SK-N-SH (cell line): ENCODE measurements at regions not wholly inside any gene's neighbourhood (a gene's known extent, or its start where the extent isn't known, plus 50 kb on each side); places are given as distances from the start of the nearest gene placed in this dataset.
"Not testable (repeated sequence)": the region's sequence is repeated elsewhere in the genome, so short reads cannot be mapped to it uniquely, and the experiment has no call there.

Source experiments
- CTCF ChIA-PET: fragments of 300-600, 350-600 bp; formaldehyde crosslinking; extraction: SDS; loops from one replicate; lab custom pipeline; 2021; lab: Yijun Ruan, JAX
- POLR2A ChIA-PET: fragments of 350-600 bp; sonication (Branson Sonifier 250); formaldehyde crosslinking; extraction: SDS; loops from one replicate; lab custom pipeline; 2020; ENCODE audit warnings: antibody characterized with exemption, inconsistent platforms; lab: Yijun Ruan, JAX
- DNase-seq: peaks from one replicate; pipeline ENCODE4 v3.0.0; 2012
- H2AFZ ChIP-seq: fragments of 200-600 bp; sonication (generic); 2 replicates; pipeline ENCODE4 v1.8.1; 2016; ENCODE audit warnings: antibody characterized with exemption, mild to moderate bottlenecking, low read depth
- H3F3A ChIP-seq: fragments of 200-600 bp; sonication (generic); replicated peaks from 2 replicates; pipeline ENCODE3; 2016; ENCODE audit warnings: antibody characterized with exemption, mild to moderate bottlenecking; ENCODE audit not compliant: insufficient read depth
- H3K27ac ChIP-seq, 2 experiments: fragments of 200-500 bp in 1 of 2; fragments of 200-600 bp in 1 of 2; sonication (Bioruptor generic) in 1 of 2; sonication (generic), shearing (Covaris generic) in 1 of 2; 2 replicates each; pipeline versions ENCODE4 v1.5.1 to v1.6.1; 2014 to 2016; ENCODE audit warnings: low read depth in 2 of 2, inconsistent platforms in 1 of 2, low read length in 1 of 2, mild to moderate bottlenecking in 1 of 2, mixed read lengths in 1 of 2
- H3K27me3 ChIP-seq: fragments of 200-600 bp; sonication (generic), shearing (Covaris generic); 2 replicates; pipeline ENCODE4 v1.6.1; 2016; ENCODE audit warnings: mixed run types; ENCODE audit not compliant: insufficient read depth
- H3K36me3 ChIP-seq, 2 experiments: fragments of 200-500 bp in 1 of 2; fragments of 200-600 bp in 1 of 2; sonication (Bioruptor generic) in 1 of 2; sonication (generic) in 1 of 2; replicated peaks in 1 of 2; 2 replicates each; pipeline versions ENCODE3 to v1.5.1; 2014 to 2016; ENCODE audit warnings: low read length in 1 of 2, mild to moderate bottlenecking in 1 of 2; ENCODE audit not compliant: insufficient read depth in 2 of 2, control insufficient read depth in 1 of 2
- H3K4me1 ChIP-seq, 2 experiments: fragments of 200-500 bp in 1 of 2; fragments of 200-600 bp in 1 of 2; sonication (Bioruptor generic) in 1 of 2; sonication (generic), shearing (Covaris generic) in 1 of 2; 2 replicates each; pipeline versions ENCODE4 v1.5.1 to v1.6.1; 2014 to 2016; ENCODE audit warnings: low read depth in 1 of 2, low read length in 1 of 2, mixed run types in 1 of 2; ENCODE audit not compliant: insufficient read depth in 2 of 2, control insufficient read depth in 1 of 2
- H3K4me2 ChIP-seq: fragments of 200-600 bp; sonication (generic), shearing (Covaris generic); 2 replicates; pipeline ENCODE4 v1.6.1; 2017; ENCODE audit warnings: mixed run types
- H3K4me3 ChIP-seq, 2 experiments: fragments of 200-500 bp in 1 of 2; fragments of 200-600 bp in 1 of 2; sonication (Bioruptor generic) in 1 of 2; sonication (generic), shearing (Covaris generic) in 1 of 2; 2 replicates each; pipeline versions ENCODE4 v1.5.1 to v1.8.1; 2014 to 2016; ENCODE audit warnings: low read depth in 2 of 2, inconsistent platforms in 1 of 2, low read length in 1 of 2, mild to moderate bottlenecking in 1 of 2, mixed read lengths in 1 of 2, moderate library complexity in 1 of 2
- H3K79me2 ChIP-seq: fragments of 200-600 bp; sonication (generic); 2 replicates; pipeline ENCODE4 v1.8.1; 2017; ENCODE audit warnings: mild to moderate bottlenecking; ENCODE audit not compliant: insufficient read depth
- H3K9ac ChIP-seq: fragments of 200-600 bp; sonication (generic); 2 replicates; pipeline ENCODE4 v1.6.1; 2017; ENCODE audit warnings: mixed run types
- H3K9me2 ChIP-seq: fragments of 200-600 bp; sonication (generic); 2 replicates; pipeline ENCODE4 v1.6.1; 2017; ENCODE audit warnings: mixed run types
- H3K9me3 ChIP-seq: fragments of 200-600 bp; sonication (generic); 2 replicates; pipeline ENCODE4 v1.6.1; 2017; ENCODE audit warnings: mixed run types, mild to moderate bottlenecking, moderate library complexity
- H4K20me1 ChIP-seq: fragments of 200-600 bp; sonication (generic); 2 replicates; pipeline ENCODE4 v1.6.1; 2017; ENCODE audit warnings: mild to moderate bottlenecking, mixed run types; ENCODE audit not compliant: insufficient read depth
- CHD2 ChIP-seq: fragments of 150-350 bp; IDR thresholded peaks from 2 replicates; pipeline ENCODE4 v1.6.1; 2018; ENCODE audit warnings: low read length; ENCODE audit not compliant: partially characterized antibody
- EP300 ChIP-seq, 2 experiments: IDR thresholded peaks; 2 replicates each; pipeline versions ENCODE4 v1.4.0 to v1.6.1; 2012; ENCODE audit warnings: borderline replicate concordance in 1 of 2, low read depth in 1 of 2, low read length in 1 of 2
- FOXM1 ChIP-seq: IDR thresholded peaks from 2 replicates; pipeline ENCODE4 v1.4.0; 2012; ENCODE audit warnings: low read depth, mild to moderate bottlenecking
- GATA2 ChIP-seq: sonication (generic); formaldehyde crosslinking; IDR thresholded peaks from 2 replicates; pipeline ENCODE4 v1.5.0; 2020; ENCODE audit warnings: mild to moderate bottlenecking, missing genetic modification reagents
- JUND ChIP-seq: IDR thresholded peaks from 2 replicates; pipeline ENCODE4 v1.4.0; 2012
- MEF2A ChIP-seq: IDR thresholded peaks from 2 replicates; pipeline ENCODE4 v1.4.0; 2012; ENCODE audit warnings: low read depth, borderline replicate concordance
- NFIC ChIP-seq: IDR thresholded peaks from 2 replicates; pipeline ENCODE4 v1.4.0; 2012; ENCODE audit warnings: borderline replicate concordance
- NRF1 ChIP-seq: IDR thresholded peaks from 2 replicates; pipeline ENCODE4 v1.6.1; 2012; ENCODE audit warnings: low read depth, mild to moderate bottlenecking, low read length
- POLR2AphosphoS5 ChIP-seq: IDR thresholded peaks from 2 replicates; pipeline ENCODE4 v1.6.1; 2012; ENCODE audit warnings: low read depth, low read length
- RAD21 ChIP-seq: IDR thresholded peaks from 2 replicates; pipeline ENCODE4 v1.6.1; 2012; ENCODE audit warnings: mild to moderate bottlenecking, low read length
- SMC3 ChIP-seq: IDR thresholded peaks from 2 replicates; pipeline ENCODE4 v1.6.1; 2012; ENCODE audit warnings: low read depth, low read length, improper control_type of control experiment
- TAF1 ChIP-seq: IDR thresholded peaks from 2 replicates; pipeline ENCODE4 v1.6.1; 2012; ENCODE audit warnings: low read depth, mild to moderate bottlenecking, low read length, moderate library complexity, borderline replicate concordance
- YY1 ChIP-seq: IDR thresholded peaks from 2 replicates; pipeline ENCODE4 v1.4.0; 2012; ENCODE audit warnings: low read depth, mild to moderate bottlenecking
- WGBS: methylation state at CpG from one replicate; pipeline ENCODE4 v1.1.6; 2017; ENCODE audit warnings: low lambda C conversion rate; 5-methylcytosine and 5-hydroxymethylcytosine counted together
- TF ChIP-seq, protein P1 (sequence below): IDR thresholded peaks from 2 replicates; pipeline ENCODE4 v1.6.1; 2012; ENCODE audit warnings: mild to moderate bottlenecking, low read depth, low read length, moderate library complexity
- TF ChIP-seq, protein P2 (sequence below): fragments of 200-600 bp; sonication (generic); IDR thresholded peaks from 2 replicates; pipeline ENCODE4 v1.6.1; 2017; ENCODE audit warnings: antibody characterized with exemption, mild to moderate bottlenecking, moderate library complexity
- TF ChIP-seq, protein P3 (sequence below): IDR thresholded peaks from 2 replicates; pipeline ENCODE4 v1.4.0; 2012; ENCODE audit warnings: low read depth
- TF ChIP-seq, protein P4 (sequence below): fragments of 150-350 bp; IDR thresholded peaks from 2 replicates; pipeline ENCODE4 v1.6.1; 2017; ENCODE audit warnings: antibody characterized with exemption, low read length, low read depth, borderline replicate concordance
- TF ChIP-seq, protein P5 (sequence below): fragments of 150-350 bp; IDR thresholded peaks from 2 replicates; pipeline ENCODE4 v1.6.1; 2016; ENCODE audit warnings: mild to moderate bottlenecking, low read depth, low read length
- TF ChIP-seq, protein P6 (sequence below): IDR thresholded peaks from 2 replicates; pipeline ENCODE4 v1.4.0; 2012; ENCODE audit warnings: low read depth, borderline replicate concordance

DNA sequence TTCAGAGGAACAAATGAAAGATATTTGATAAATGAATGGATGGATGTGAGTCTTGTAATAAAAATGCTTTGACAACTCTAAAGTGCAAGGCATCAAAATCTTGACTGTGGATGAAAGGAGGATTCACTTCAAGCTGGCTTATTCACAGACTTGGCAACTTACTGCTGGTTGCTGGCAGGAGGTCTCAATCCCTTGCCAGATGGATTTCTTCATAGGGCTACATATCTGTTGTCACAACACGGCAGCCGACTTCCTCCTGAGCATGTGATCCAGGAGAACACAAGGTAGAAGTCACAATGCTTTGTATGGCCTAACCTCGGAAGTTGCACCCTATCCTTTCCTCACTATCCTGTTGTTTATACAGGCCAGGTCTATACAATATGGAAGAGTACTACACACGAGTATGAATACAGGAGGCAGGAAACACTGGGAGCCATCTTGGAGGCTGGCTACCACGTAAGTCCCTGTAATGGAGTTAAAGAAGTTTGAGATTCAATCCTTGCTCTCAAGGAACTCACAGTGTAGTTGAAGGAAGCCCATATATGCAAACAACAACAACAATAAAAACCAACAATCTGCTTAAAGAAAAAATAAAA is 97.9 kb downstream of the ID4 start:
- ChIA-PET POLR2A (no interaction called here), CTCF (no interaction called here)
- Histone ChIP-seq H3K4me1 (no peaks in the 10 kb centered on the region), H3K9me2 (no peaks in the 10 kb centered on the region), H3K79me2 (no peaks in the 10 kb centered on the region), H3K4me3 (no peak overlapping the region), H3K9ac (no peak overlapping the region), H3F3A (no peaks in the 10 kb centered on the region), H3K27me3 (no peaks in the 10 kb centered on the region), H3K4me2 (no peak overlapping the region), H2AFZ (no peak overlapping the region), H3K9me3 (no peaks in the 10 kb centered on the region), H4K20me1 (no peaks in the 10 kb centered on the region), H3K27ac (no peak overlapping the region), H3K36me3 (no peaks in the 10 kb centered on the region)
- 2% methylated on average over 3 of the region's 5 CpGs for WGBS
- TF ChIP-seq NRF1: no peak
- no peak for TF ChIP-seq SMC3
- TF ChIP-seq, protein P1, sequence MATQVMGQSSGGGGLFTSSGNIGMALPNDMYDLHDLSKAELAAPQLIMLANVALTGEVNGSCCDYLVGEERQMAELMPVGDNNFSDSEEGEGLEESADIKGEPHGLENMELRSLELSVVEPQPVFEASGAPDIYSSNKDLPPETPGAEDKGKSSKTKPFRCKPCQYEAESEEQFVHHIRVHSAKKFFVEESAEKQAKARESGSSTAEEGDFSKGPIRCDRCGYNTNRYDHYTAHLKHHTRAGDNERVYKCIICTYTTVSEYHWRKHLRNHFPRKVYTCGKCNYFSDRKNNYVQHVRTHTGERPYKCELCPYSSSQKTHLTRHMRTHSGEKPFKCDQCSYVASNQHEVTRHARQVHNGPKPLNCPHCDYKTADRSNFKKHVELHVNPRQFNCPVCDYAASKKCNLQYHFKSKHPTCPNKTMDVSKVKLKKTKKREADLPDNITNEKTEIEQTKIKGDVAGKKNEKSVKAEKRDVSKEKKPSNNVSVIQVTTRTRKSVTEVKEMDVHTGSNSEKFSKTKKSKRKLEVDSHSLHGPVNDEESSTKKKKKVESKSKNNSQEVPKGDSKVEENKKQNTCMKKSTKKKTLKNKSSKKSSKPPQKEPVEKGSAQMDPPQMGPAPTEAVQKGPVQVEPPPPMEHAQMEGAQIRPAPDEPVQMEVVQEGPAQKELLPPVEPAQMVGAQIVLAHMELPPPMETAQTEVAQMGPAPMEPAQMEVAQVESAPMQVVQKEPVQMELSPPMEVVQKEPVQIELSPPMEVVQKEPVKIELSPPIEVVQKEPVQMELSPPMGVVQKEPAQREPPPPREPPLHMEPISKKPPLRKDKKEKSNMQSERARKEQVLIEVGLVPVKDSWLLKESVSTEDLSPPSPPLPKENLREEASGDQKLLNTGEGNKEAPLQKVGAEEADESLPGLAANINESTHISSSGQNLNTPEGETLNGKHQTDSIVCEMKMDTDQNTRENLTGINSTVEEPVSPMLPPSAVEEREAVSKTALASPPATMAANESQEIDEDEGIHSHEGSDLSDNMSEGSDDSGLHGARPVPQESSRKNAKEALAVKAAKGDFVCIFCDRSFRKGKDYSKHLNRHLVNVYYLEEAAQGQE: no peak
- TF ChIP-seq YY1: no peak
- TF ChIP-seq FOXM1: no peak
- TF ChIP-seq JUND: no peak
- TF ChIP-seq, protein P2, sequence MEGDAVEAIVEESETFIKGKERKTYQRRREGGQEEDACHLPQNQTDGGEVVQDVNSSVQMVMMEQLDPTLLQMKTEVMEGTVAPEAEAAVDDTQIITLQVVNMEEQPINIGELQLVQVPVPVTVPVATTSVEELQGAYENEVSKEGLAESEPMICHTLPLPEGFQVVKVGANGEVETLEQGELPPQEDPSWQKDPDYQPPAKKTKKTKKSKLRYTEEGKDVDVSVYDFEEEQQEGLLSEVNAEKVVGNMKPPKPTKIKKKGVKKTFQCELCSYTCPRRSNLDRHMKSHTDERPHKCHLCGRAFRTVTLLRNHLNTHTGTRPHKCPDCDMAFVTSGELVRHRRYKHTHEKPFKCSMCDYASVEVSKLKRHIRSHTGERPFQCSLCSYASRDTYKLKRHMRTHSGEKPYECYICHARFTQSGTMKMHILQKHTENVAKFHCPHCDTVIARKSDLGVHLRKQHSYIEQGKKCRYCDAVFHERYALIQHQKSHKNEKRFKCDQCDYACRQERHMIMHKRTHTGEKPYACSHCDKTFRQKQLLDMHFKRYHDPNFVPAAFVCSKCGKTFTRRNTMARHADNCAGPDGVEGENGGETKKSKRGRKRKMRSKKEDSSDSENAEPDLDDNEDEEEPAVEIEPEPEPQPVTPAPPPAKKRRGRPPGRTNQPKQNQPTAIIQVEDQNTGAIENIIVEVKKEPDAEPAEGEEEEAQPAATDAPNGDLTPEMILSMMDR: no peak
- TF ChIP-seq, protein P3, sequence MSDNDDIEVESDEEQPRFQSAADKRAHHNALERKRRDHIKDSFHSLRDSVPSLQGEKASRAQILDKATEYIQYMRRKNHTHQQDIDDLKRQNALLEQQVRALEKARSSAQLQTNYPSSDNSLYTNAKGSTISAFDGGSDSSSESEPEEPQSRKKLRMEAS: no peak
- TF ChIP-seq, protein P4, sequence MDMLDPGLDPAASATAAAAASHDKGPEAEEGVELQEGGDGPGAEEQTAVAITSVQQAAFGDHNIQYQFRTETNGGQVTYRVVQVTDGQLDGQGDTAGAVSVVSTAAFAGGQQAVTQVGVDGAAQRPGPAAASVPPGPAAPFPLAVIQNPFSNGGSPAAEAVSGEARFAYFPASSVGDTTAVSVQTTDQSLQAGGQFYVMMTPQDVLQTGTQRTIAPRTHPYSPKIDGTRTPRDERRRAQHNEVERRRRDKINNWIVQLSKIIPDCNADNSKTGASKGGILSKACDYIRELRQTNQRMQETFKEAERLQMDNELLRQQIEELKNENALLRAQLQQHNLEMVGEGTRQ: no peak
- no peak for TF ChIP-seq POLR2AphosphoS5
- TF ChIP-seq MEF2A: no peak
- no peak for TF ChIP-seq NFIC
- TF ChIP-seq EP300 (IDR thresholded peaks at IDR 0.05; ENCODE audit: borderline replicate concordance in 1 of 2, low read depth in 1 of 2, low read length in 1 of 2): no peak
- TF ChIP-seq GATA2 (CRISPR knock-in tag): no peak
- TF ChIP-seq RAD21: no peak
- TF ChIP-seq, protein P5, sequence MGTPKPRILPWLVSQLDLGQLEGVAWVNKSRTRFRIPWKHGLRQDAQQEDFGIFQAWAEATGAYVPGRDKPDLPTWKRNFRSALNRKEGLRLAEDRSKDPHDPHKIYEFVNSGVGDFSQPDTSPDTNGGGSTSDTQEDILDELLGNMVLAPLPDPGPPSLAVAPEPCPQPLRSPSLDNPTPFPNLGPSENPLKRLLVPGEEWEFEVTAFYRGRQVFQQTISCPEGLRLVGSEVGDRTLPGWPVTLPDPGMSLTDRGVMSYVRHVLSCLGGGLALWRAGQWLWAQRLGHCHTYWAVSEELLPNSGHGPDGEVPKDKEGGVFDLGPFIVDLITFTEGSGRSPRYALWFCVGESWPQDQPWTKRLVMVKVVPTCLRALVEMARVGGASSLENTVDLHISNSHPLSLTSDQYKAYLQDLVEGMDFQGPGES: no peak
- no peak for TF ChIP-seq TAF1
- TF ChIP-seq, protein P6, sequence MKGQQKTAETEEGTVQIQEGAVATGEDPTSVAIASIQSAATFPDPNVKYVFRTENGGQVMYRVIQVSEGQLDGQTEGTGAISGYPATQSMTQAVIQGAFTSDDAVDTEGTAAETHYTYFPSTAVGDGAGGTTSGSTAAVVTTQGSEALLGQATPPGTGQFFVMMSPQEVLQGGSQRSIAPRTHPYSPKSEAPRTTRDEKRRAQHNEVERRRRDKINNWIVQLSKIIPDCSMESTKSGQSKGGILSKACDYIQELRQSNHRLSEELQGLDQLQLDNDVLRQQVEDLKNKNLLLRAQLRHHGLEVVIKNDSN: no peak
- no peak for TF ChIP-seq CHD2
- DNase-seq: no peak

DNA sequence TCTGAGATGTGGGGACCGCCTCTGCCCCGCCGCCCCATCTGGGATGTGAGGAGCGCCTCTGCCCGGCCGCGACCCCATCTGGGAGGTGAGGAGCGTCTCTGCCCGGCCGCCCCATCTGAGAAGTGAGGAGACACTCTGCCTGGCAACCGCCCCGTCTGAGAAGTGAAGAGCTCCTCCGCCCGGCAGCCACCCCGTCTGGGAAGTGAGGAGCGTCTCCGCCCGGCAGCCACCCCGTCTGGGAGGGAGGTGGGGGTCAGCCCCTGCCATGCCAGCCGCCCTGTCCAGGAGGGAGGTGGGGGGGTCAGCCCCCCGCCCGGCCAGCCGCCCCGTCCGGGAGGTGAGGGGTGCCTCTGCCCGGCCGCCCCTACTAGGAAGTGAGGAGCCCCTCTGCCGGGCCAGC is 102.2 kb downstream of the ID4 start:
- DNase-seq, H3K27ac ChIP-seq, CTCF ChIA-PET, H3K36me3 ChIP-seq, H3K79me2 ChIP-seq, H3F3A ChIP-seq, H3K4me1 ChIP-seq, H3K9me2 ChIP-seq, H2AFZ ChIP-seq, H3K4me3 ChIP-seq, H3K27me3 ChIP-seq, H3K9me3 ChIP-seq, H4K20me1 ChIP-seq, H3K9ac ChIP-seq, H3K4me2 ChIP-seq, POLR2A ChIA-PET: not testable (repeated sequence)
- 84% methylated on average over 9 of the region's 28 CpGs for WGBS
